AG08396 (cell line): ENCODE measurements at regions not wholly inside any gene's neighbourhood (a gene's known extent, or its start where the extent isn't known, plus 50 kb on each side); places are given as distances from the start of the nearest gene placed in this dataset.
A peak's percentile ranks its signal among the peaks of the same experiment; 100 is the strongest.
"Not testable (repeated sequence)": the region's sequence is repeated elsewhere in the genome, so short reads cannot be mapped to it uniquely, and the experiment has no call there.

ENCODE experiments used
- DNase-seq: peaks from one replicate; pipeline ENCODE4 v3.0.0; 2012; ENCODE audit warnings: low spot score, mixed read lengths

DNA sequence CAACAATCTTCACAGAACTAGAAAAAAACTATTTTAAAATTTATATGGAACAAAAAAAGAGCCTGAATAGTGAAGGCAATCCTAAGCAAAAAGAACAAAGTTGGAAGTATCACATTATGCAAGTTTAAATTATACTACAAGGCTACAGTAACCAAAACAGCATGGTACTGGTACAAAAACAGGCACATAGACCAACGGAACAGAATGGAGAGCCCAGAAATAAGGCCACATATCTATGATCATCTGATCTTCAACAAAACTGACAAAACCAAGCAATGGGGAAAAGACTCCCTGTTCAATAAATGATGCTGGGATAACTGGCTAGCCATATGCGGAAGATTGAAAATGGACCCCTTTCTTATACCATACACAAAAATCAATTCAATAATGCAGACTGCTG is 74.4 kb upstream of the RTN4 start:
- not testable (repeated sequence) for DNase-seq

GRCh38 chr2:55123851-55124269 is 73.6 kb upstream of the RTN4 start:
- no peak for DNase-seq

DNA sequence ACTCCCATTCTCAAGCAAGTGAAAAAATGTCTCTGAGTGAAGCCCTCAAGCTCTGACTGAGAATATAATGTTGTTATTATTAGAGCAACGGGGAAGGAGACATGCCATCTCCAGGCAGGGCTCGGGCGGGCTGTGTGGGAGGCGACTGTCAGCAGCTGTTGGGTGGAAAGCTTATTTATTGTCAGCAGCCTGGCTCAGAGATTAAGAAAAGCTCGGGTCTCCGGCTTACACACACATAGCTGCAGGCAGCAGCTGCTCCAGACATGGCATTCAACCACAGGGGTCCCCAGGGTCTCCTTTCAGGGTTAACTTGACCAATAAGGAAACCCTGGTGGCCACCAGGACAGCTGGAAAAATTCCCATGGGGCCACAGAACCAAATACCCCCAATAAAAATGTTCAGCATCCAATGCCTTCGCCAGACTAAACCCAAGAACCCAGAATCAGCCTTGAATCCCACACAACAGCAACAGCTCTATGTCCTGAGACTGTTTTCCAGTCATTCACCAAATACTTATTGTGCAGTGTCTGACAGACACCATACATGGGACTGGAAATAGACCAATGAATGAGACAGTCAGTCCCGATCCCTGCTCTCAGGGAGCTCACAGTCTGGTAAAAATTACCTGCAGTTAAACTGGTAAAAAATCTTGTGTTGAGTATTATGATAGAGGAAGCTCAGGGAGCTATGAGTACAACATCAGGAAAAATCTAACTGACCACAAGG is 70.5 kb upstream of the RTN4 start:
- peak; percentile 28 for DNase-seq

GRCh38 chr2:55119711-55120487 is 69.6 kb upstream of the RTN4 start:
- DNase-seq, result no peak

GRCh38 chr2:55118643-55119083 is 68.4 kb upstream of the RTN4 start:
- DNase-seq, result no peak

- DNase-seq, result no peak
These were observed 66.7 kb upstream of the RTN4 start for GRCh38 chr2:55116966-55117365.

GRCh38 chr2:55116598-55116964 is 66.3 kb upstream of the RTN4 start:
- no peak for DNase-seq

- DNase-seq, result no peak
These were observed 65.7 kb upstream of the RTN4 start for GRCh38 chr2:55115761-55116597.

- DNase-seq, result no peak
These were observed 64.3 kb upstream of the RTN4 start for GRCh38 chr2:55114597-55114996.

DNA sequence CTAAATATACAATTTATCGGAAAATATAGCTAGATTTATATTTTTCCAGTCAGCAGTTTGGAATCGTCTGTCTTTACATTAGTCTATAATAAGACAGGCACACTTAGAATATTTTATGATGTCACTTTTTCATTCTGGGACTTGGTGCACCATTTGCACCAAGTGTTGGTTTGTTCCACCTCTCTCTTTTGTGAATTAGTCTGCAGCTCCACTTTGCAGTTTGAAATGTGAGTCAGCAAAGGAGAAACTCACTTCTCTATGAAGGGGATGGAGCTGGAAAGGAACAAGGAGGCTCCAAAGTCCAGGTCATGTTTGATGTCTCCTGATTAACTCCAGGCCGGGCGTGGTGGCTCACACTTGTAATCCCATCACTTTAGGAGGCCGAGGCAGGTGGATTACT is 63.8 kb upstream of the RTN4 start:
- DNase-seq, result no peak

DNA sequence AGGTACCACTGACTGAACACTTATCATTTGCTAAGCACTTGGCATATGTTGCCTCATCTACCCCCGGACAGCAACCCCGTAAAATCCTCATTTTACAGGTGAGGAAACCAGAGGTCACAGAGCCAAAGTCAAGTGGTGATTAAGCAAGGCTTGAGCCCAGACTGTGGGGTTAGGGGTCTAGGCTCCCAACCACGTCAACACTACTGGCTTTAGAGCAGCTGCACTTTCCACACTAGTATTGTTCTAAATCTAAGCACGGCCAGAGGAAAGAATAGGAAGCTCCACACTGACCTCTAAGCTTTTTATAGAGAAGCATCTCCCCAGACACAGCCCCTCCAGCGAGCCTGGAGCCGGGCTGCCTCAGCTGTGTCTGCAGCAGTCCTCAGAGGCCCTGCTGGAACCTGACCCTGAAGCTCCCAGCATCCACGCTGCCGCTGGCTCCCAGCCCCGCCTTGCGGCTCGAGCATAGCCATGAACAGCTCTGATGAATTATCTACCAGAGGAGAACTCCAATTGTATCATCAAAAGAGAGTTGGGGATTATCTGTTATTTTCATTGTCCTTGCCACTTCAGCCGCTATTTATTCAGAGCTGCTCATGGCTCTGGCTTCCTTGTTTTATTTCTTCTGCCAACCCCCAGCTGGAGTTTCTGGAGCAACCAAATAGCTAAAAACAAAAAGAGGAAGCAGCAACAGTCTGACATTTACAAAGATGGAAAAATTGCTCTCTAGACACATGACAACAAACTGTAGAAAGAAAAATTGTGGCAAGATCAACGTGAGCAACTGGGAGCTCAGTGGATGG is 62.2 kb upstream of the RTN4 start:
- peak; percentile 29 for DNase-seq

DNA sequence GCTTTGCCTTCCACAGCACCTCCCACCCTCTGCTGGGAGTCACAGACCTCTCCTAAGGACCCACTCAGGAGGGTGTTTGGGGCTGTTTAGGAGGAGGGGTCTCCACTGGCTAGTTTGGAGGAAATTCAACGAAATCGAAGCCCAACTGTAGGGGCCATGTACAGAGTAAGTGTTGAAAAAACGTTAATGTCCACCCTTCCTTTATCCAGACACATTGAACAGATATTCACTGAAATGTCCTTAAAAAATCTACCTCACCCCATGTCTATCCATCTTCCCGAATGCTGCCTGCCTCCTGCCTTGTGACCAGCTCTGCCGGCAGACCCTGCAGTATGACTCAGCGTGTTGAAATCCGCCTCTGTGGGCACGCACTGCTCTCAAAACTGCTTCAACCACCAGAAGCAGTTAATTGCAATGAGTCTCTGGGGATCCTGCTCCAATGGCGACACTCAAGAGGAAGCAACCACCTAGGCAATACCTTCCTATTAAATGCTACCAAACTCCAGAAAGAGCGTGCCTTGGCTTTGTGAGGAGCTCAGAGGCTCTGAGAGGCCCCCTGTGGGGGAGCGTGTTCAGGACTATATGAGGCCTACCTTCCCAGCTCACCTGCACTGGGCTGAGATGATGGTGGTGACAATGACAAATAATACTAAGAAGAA is 61.4 kb upstream of the RTN4 start:
- DNase-seq, result peak; percentile 74

GRCh38 chr2:55111230-55111569 is 60.9 kb upstream of the RTN4 start:
- no peak for DNase-seq

DNA sequence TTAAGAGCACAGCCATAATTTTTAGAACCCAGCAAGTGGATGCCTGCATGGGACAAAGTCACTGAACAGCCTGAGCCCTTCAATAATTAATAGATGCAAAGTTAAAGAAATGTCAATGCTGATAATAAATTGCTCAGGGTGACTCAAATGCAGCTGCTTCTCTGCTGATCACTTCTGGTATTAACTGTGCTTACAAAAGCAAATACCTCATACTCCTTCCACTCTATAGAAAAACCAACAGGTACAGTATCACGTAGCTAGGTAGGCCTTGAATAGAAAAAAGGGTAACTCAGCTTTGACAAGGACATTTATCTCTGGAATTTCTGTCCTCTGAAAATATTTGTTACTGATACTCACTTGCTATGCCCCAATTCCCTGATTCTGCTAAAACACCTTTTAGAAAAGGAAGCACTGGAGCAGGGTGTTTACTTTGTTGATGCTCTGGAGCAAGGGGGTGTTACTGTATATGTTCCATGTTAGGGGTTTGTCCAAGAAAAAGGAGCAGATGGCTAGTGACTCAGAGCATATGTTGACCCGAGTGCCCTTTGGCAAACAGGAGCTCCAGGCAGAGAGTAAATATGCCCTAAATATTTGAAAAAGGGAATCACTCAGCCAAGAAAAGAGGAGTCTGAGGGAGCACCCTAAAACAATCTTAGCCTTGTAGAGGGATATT is 59.1 kb upstream of the RTN4 start:
- no peak for DNase-seq

DNA sequence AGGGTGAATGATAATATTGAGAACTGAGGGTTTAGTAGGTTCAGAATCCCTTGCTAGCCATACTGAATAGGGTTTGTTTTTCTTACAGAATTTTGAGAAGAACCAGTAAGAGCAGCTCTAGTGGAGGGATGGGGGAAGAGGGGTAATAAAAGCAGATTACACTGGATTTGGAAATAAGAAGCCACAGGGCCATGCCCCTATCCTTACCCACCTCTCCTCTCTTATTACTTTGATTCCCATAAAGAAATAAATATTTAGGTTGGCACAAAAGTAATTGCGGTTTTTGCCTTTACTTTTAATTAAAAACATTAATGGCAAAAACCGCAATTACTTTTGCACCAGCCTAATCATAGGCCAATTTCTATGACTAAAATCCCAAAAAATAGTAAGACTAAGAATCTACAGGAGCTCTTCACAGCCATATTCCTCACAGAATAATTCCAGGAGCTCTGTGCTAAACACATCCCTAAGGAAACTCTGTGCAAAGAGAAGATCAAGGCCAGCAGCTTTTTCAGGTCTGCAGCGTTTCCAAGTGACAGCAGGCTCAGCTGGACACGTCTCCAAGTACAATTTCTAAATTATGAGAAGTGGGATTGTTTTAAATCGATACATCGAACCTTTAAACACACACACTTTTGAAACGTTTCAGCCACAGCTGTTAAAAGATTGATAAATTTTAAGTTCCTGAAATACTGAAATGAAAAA is 58.4 kb upstream of the RTN4 start:
- DNase-seq, result no peak

- DNase-seq, result no peak
These were observed 57.2 kb upstream of the RTN4 start for GRCh38 chr2:55107436-55107835.

GRCh38 chr2:55106148-55106547 is 55.9 kb upstream of the RTN4 start:
- DNase-seq, result no peak

GRCh38 chr2:55105456-55105855 is 55.2 kb upstream of the RTN4 start:
- no peak for DNase-seq

GRCh38 chr2:55103046-55103445 is 52.8 kb upstream of the RTN4 start:
- DNase-seq, result no peak
